CD4-positive, alpha-beta T cell (primary cell): ENCODE measurements at regions not wholly inside any gene's neighbourhood (a gene's known extent, or its start where the extent isn't known, plus 50 kb on each side); places are given as distances from the start of the nearest gene placed in this dataset.

Experiments
- ATAC-seq: fragments of 200-7000 bp; cut with Tn5 transposase; one replicate; pipeline ENCODE4 v1.10.0; 2022; ENCODE audit warnings: mild to moderate bottlenecking; ENCODE audit not compliant: poor library complexity
- CTCF ChIA-PET: fragments of 350-600 bp; sonication (Branson Sonifier 250); formaldehyde crosslinking; loops from one replicate; lab custom pipeline; 2021; ENCODE audit warnings: antibody characterized with exemption, inconsistent platforms; lab: Charles Lee
- POLR2A ChIA-PET: fragments of 350-600 bp; sonication (Branson Sonifier 250); formaldehyde crosslinking; loops from one replicate; lab custom pipeline; 2021; ENCODE audit warnings: antibody characterized with exemption, inconsistent platforms; lab: Charles Lee
- DNase-seq, 14 experiments: peaks; one replicate each; pipeline ENCODE4 v3.0.0-alpha.2; 2013 to 2020; ENCODE audit warnings: mixed read lengths in 2 of 14
- H3K27ac ChIP-seq, 2 donors: one replicate each; pipeline versions ENCODE4 v1.5.1 to v1.7.0; 2013; ENCODE audit warnings: low read length in 2 of 2, low read depth in 1 of 2, mild to moderate bottlenecking in 1 of 2
- H3K27me3 ChIP-seq, 2 experiments: 1 replicate in 1 of 2; 2 replicates in 1 of 2; pipeline versions ENCODE4 v1.6.1 to v1.7.0; 2013; ENCODE audit warnings: low read length in 2 of 2, control low read depth in 1 of 2, mild to moderate bottlenecking in 1 of 2, moderate library complexity in 1 of 2; ENCODE audit not compliant: insufficient read depth in 2 of 2, control insufficient read depth in 1 of 2
- H3K36me3 ChIP-seq: one replicate; pipeline ENCODE4 v1.6.1; 2013; ENCODE audit warnings: low read length, control low read depth; ENCODE audit not compliant: insufficient read depth
- H3K4me1 ChIP-seq: one replicate; pipeline ENCODE4 v1.6.1; 2013; ENCODE audit warnings: low read length, control low read depth; ENCODE audit not compliant: insufficient read depth
- H3K4me3 ChIP-seq: one replicate; pipeline ENCODE4 v1.5.1; 2013; ENCODE audit warnings: mild to moderate bottlenecking, low read length, moderate library complexity
- H3K9me3 ChIP-seq, 2 experiments: 1 replicate in 1 of 2; 2 replicates in 1 of 2; pipeline versions ENCODE4 v1.6.1 to v1.7.0; 2013; ENCODE audit warnings: low read length in 2 of 2, mild to moderate bottlenecking in 2 of 2, control low read depth in 1 of 2, moderate library complexity in 1 of 2; ENCODE audit not compliant: control insufficient read depth in 1 of 2, insufficient read depth in 1 of 2
- H3K27ac Mint-ChIP-seq: one replicate; pipeline ENCODE4 v1.8.0; 2020; ENCODE audit warnings: mixed read lengths
- H3K27me3 Mint-ChIP-seq: one replicate; pipeline ENCODE4 v1.8.0; 2021; ENCODE audit warnings: mixed read lengths
- H3K36me3 Mint-ChIP-seq: one replicate; pipeline ENCODE4 v1.8.0; 2021; ENCODE audit warnings: low read depth, mixed read lengths
- H3K4me1 Mint-ChIP-seq: one replicate; pipeline ENCODE4 v1.8.0; 2021; ENCODE audit warnings: low read depth, mixed read lengths
- H3K4me3 Mint-ChIP-seq: one replicate; pipeline ENCODE4 v1.8.0; 2020; ENCODE audit warnings: mild to moderate bottlenecking, mixed read lengths
- H3K9me3 Mint-ChIP-seq: one replicate; pipeline ENCODE4 v1.8.0; 2020; ENCODE audit warnings: mixed read lengths
- intact Hi-C, 2 experiments: fragments of 100-400 bp; cut with DNase I in 1 of 2; cut with micrococcal nuclease in 1 of 2; formaldehyde crosslinking; loops; one replicate each; pipeline versions ENCODE4 v1.15.1 to v1.9.0; 2023 to 2025; cut with DNase I, micrococcal nuclease
- TF ChIP-seq, protein P1 (sequence below): fragments of 200-600 bp; IDR thresholded peaks from one replicate; pipeline ENCODE4 v1.8.0; 2022; ENCODE audit warnings: antibody characterized with exemption, mild to moderate bottlenecking

DNA sequence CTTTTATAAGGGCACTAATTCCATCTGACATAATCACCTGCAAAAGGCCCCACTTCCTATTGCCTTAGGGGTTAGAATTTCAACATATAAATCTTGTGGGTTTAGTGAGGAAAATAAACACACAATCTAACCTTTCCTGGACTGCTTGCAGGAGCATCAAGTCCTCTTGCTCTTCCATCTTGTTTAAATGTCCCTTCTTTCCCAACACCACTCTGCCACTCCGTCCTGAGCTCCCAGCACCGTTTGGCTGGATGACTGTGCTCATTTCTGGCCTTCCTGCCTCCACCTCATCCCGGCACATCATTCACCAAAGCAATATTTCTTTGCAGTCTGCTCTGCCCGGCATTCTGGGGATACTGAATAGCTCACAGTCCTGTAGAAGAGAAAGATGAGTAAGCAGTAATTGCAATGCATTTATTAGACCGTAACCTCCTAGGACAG is 247.8 kb downstream of the BCL2 start:
- no peak for DNase-seq
- Mint-ChIP-seq H3K27ac (no peak overlapping the region), H3K4me1 (peaks cover 11% of the 10 kb centered on the region), H3K9me3 (no peaks in the 10 kb centered on the region), H3K4me3 (no peak overlapping the region), H3K36me3 (no peaks in the 10 kb centered on the region), H3K27me3 (peaks cover 2% of the 10 kb centered on the region)
- intact Hi-C loops, result no loop called here
- H3K27me3 ChIP-seq, result no peaks in the 10 kb centered on the region
- CTCF ChIA-PET, result no interaction called here
- no peak overlapping the region for H3K27ac ChIP-seq
- no peaks in the 10 kb centered on the region for H3K9me3 ChIP-seq
- TF ChIP-seq, protein P1, sequence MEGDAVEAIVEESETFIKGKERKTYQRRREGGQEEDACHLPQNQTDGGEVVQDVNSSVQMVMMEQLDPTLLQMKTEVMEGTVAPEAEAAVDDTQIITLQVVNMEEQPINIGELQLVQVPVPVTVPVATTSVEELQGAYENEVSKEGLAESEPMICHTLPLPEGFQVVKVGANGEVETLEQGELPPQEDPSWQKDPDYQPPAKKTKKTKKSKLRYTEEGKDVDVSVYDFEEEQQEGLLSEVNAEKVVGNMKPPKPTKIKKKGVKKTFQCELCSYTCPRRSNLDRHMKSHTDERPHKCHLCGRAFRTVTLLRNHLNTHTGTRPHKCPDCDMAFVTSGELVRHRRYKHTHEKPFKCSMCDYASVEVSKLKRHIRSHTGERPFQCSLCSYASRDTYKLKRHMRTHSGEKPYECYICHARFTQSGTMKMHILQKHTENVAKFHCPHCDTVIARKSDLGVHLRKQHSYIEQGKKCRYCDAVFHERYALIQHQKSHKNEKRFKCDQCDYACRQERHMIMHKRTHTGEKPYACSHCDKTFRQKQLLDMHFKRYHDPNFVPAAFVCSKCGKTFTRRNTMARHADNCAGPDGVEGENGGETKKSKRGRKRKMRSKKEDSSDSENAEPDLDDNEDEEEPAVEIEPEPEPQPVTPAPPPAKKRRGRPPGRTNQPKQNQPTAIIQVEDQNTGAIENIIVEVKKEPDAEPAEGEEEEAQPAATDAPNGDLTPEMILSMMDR, result no peak
- POLR2A ChIA-PET, result interaction anchor here (0.9 kb wide), 1 partner anchor 24 kb away, joined by 3 read pairs; no protein-coding TSS in a partner anchor
- no peak overlapping the region for H3K4me3 ChIP-seq
- no peaks in the 10 kb centered on the region for H3K36me3 ChIP-seq
- ATAC-seq, result no peak
- H3K4me1 ChIP-seq, result peaks cover 3% of the 10 kb centered on the region

DNA sequence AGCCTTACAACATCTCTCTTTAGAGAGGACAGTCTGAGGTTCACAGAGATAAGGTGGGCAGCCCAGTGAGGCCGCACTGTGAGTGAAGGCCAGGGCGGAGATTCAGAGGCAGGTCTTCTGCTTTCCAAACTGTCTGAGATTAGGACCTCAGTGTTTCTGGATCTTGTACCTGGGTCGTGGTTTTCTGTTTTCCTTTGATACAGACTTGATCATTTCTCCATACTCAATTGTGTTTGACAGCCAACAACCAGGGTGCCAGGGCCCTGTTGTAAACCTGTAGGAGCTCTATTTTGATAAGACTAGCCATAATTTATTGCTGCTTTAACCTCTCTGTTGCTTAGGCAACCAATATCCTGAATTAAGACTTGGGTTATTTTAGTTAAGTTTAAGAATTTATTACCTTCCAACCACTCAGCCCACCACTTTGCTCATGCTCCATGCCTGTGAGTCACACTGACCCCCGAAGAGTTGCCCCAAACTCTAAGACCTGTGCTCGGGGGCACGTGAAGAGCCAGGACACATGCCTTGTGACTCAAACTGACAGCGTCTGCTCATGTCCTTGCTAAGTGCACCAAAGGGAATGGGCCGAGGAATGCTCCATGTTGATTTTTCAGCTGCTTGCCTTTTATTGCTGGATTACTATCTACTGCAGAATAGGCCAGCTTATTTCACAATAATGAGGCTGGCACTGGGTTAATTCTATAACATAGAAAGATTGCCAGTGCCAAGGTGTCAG is 248.6 kb downstream of the BCL2 start:
- TF ChIP-seq, protein P1, result no peak
- no peaks in the 10 kb centered on the region for H3K27me3 Mint-ChIP-seq
- Histone ChIP-seq H3K9me3 (no peaks in the 10 kb centered on the region), H3K4me1 (peaks cover 3% of the 10 kb centered on the region), H3K4me3 (no peak overlapping the region), H3K27ac (no peak overlapping the region), H3K27me3 (no peaks in the 10 kb centered on the region), H3K36me3 (no peaks in the 10 kb centered on the region)
- no peaks in the 10 kb centered on the region for H3K9me3 Mint-ChIP-seq
- H3K27ac Mint-ChIP-seq, result no peak overlapping the region
- ATAC-seq, result no peak
- no peaks in the 10 kb centered on the region for H3K36me3 Mint-ChIP-seq
- DNase-seq, result no peak
- CTCF ChIA-PET, result interaction anchor here (0.9 kb wide), 1 partner anchor 56 kb away, joined by 3 read pairs; no protein-coding TSS in a partner anchor
- POLR2A ChIA-PET, result no interaction called here
- intact Hi-C loops, result no loop called here
- peaks cover 11% of the 10 kb centered on the region for H3K4me1 Mint-ChIP-seq
- H3K4me3 Mint-ChIP-seq, result no peak overlapping the region

DNA sequence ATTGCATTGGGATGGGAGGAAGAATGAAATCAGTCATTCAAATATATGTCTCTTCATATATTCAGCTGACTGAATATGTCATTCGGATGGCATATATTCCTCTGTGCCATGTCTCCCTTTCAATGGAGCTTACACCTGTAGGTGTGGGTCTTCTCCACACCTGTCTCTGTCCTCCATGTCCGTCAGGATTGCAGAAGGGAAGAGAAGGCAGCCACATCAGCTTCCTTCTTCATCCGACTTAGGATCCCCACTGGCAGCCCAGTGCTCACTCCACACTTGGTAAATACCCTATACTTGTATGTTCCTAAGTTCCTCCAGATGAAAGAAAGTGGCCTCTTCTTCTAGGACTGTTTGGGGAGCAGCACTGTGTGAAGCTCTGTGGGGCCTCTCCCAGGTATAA is 250.1 kb downstream of the BCL2 start:
- Histone ChIP-seq H3K36me3 (no peaks in the 10 kb centered on the region), H3K4me1 (no peaks in the 10 kb centered on the region), H3K9me3 (no peaks in the 10 kb centered on the region), H3K4me3 (no peak overlapping the region), H3K27me3 (no peaks in the 10 kb centered on the region), H3K27ac (no peak overlapping the region)
- TF ChIP-seq, protein P1, result no peak
- Mint-ChIP-seq H3K36me3 (no peaks in the 10 kb centered on the region), H3K27me3 (no peaks in the 10 kb centered on the region), H3K4me1 (no peaks in the 10 kb centered on the region), H3K27ac (no peak overlapping the region), H3K9me3 (no peaks in the 10 kb centered on the region), H3K4me3 (no peak overlapping the region)
- ChIA-PET CTCF (interaction anchor here (0.9 kb wide), 1 partner anchor 54 kb away, joined by 3 read pairs; no protein-coding TSS in a partner anchor), POLR2A (no interaction called here)
- no peak for DNase-seq
- intact Hi-C loops, result no loop called here
- ATAC-seq, result no peak
